Mammary epithelial cell (primary cell): ENCODE measurements at regions not wholly inside any gene's neighbourhood (a gene's known extent, or its start where the extent isn't known, plus 50 kb on each side); places are given as distances from the start of the nearest gene placed in this dataset.

ENCODE experiments used
- CTCF ChIP-seq, 2 donors: IDR thresholded peaks in 1 of 2; conservative IDR thresholded peaks in 1 of 2; 2 replicates each; pipeline ENCODE4 v1.5.1; 2011 to 2012; ENCODE audit warnings: inconsistent platforms in 2 of 2, low read length in 2 of 2, mild to moderate bottlenecking in 2 of 2, control low read depth in 1 of 2, low read depth in 1 of 2; ENCODE audit not compliant: insufficient read depth in 1 of 2; ENCODE audit errors: extremely low read depth in 1 of 2
- EZH2 ChIP-seq: IDR thresholded peaks from 2 replicates; pipeline ENCODE4 v1.6.1; 2012; ENCODE audit warnings: low read length, inconsistent platforms, borderline replicate concordance

- TF ChIP-seq CTCF (conservative IDR thresholded peaks at IDR 0.05 in 1 of 2, IDR thresholded peaks at IDR 0.05 in 1 of 2; ENCODE audit: extremely low read depth in 1 of 2, insufficient read depth in 1 of 2, low read depth in 1 of 2, low read length in 2 of 2) (no peak), EZH2 (no peak)
Observed at GRCh38 chr7:86222806-86223205, 420.9 kb upstream of the GRM3 start.
